Sigmoid colon (tissue), 6 donors: ENCODE measurements at regions not wholly inside any gene's neighbourhood (a gene's known extent, or its start where the extent isn't known, plus 50 kb on each side); places are given as distances from the start of the nearest gene placed in this dataset.
"Not testable (repeated sequence)": the region's sequence is repeated elsewhere in the genome, so short reads cannot be mapped to it uniquely, and the experiment has no call there.

ENCODE experiments used
- DNase-seq: peaks from one replicate; pipeline ENCODE4 v3.0.0-alpha.2; 2019
- H3K27ac ChIP-seq, 4 donors: fragments of 200-600 bp; sonication (generic); one replicate each; pipeline ENCODE4 v1.5.1; 2016 to 2019; ENCODE audit warnings: mild to moderate bottlenecking in 1 of 4
- H3K27me3 ChIP-seq, 3 donors: fragments of 200-600 bp; sonication (generic); one replicate each; pipeline ENCODE4 v1.5.1; 2019; ENCODE audit warnings: mild to moderate bottlenecking in 1 of 3
- H3K36me3 ChIP-seq, 4 donors: fragments of 200-600 bp; sonication (generic); one replicate each; pipeline ENCODE4 v1.5.1; 2016 to 2019
- H3K4me1 ChIP-seq, 4 donors: fragments of 200-600 bp; sonication (generic); one replicate each; pipeline ENCODE4 v1.5.1; 2017 to 2019
- H3K4me3 ChIP-seq, 4 donors: fragments of 200-600 bp; sonication (generic); one replicate each; pipeline ENCODE4 v1.5.1; 2017 to 2019; ENCODE audit warnings: mild to moderate bottlenecking in 2 of 4, moderate library complexity in 1 of 4
- H3K9me3 ChIP-seq, 4 donors: fragments of 200-600 bp in 3 of 4; sonication (generic) in 3 of 4; one replicate each; pipeline versions ENCODE4 v1.5.1 to v1.6.1; 2013 to 2019
- EP300 ChIP-seq, 4 donors: sonication (generic); formaldehyde crosslinking; IDR thresholded peaks; one replicate each; pipeline ENCODE4 v1.6.1; 2017; ENCODE audit warnings: antibody characterized with exemption in 4 of 4
- POLR2A ChIP-seq, 2 donors: fragments of 450-650 bp; IDR thresholded peaks; one replicate each; pipeline ENCODE4 v1.6.1; 2016; ENCODE audit warnings: antibody characterized with exemption in 2 of 2, mild to moderate bottlenecking in 2 of 2, moderate library complexity in 2 of 2
- POLR2AphosphoS5 ChIP-seq, 4 donors: sonication (generic); formaldehyde crosslinking; IDR thresholded peaks; one replicate each; pipeline ENCODE4 v1.6.1; 2017; ENCODE audit warnings: antibody characterized with exemption in 4 of 4
- WGBS, 2 donors: extraction: QIAGEN DNeasy Blood & Tissue Kit; methylation state at CpG; one replicate each; pipeline ENCODE4 v1.1.7; 2013; 5-methylcytosine and 5-hydroxymethylcytosine counted together
- intact Hi-C: fragments of 100-400 bp; cut with DNase I; formaldehyde crosslinking; loops from one replicate; pipeline ENCODE4 v1.15.1; 2023
- TF ChIP-seq, protein P1 (sequence below), 4 experiments: fragments of 450-650 bp in 3 of 4; fragments of 200-600 bp in 1 of 4; IDR thresholded peaks; one replicate each; pipeline ENCODE4 v1.5.1; 2016 to 2019; ENCODE audit warnings: antibody characterized with exemption in 4 of 4, mild to moderate bottlenecking in 3 of 4, moderate library complexity in 2 of 4
- donor health status: healthy with polysubstance abuse.
- donor health status: healthy.

DNA sequence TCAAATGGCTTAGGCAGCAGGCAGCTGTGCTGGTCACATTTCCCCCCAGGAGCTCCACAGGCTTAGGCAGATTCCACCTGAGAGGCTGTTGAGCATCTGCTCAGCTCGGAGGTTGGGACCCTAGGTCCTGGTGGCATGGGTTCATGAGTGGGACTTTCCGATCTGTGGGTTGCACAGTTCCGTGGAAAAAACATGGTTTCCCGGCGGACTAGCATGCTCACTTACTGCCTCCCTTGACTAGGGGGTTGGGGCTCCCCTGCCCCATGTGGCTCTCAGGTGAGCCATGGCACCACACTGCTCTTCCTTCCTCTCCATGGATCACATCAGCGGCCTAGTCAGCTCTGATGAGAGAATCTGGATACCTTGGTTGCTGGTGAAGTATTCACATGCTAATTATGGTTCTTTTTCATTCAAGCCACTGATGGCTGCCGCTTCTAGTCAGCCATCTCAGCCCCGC is 685.1 kb downstream of the METTL15 start:
- Histone ChIP-seq H3K4me3 (no peak overlapping the region), H3K27me3 (no peaks in the 10 kb centered on the region), H3K36me3 (no peaks in the 10 kb centered on the region), H3K9me3 (no peaks in the 10 kb centered on the region), H3K27ac (no peak overlapping the region), H3K4me1 (no peaks in the 10 kb centered on the region)
- no peak for DNase-seq
- WGBS, 2 donors: 86 to 91% methylated on average over 8 of the region's 8 CpGs
- no peak for TF ChIP-seq POLR2AphosphoS5 (IDR thresholded peaks at IDR 0.05)
- TF ChIP-seq EP300 (IDR thresholded peaks at IDR 0.05): no peak
- TF ChIP-seq, protein P1, sequence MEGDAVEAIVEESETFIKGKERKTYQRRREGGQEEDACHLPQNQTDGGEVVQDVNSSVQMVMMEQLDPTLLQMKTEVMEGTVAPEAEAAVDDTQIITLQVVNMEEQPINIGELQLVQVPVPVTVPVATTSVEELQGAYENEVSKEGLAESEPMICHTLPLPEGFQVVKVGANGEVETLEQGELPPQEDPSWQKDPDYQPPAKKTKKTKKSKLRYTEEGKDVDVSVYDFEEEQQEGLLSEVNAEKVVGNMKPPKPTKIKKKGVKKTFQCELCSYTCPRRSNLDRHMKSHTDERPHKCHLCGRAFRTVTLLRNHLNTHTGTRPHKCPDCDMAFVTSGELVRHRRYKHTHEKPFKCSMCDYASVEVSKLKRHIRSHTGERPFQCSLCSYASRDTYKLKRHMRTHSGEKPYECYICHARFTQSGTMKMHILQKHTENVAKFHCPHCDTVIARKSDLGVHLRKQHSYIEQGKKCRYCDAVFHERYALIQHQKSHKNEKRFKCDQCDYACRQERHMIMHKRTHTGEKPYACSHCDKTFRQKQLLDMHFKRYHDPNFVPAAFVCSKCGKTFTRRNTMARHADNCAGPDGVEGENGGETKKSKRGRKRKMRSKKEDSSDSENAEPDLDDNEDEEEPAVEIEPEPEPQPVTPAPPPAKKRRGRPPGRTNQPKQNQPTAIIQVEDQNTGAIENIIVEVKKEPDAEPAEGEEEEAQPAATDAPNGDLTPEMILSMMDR (IDR thresholded peaks at IDR 0.05): no peak
- no peak for TF ChIP-seq POLR2A (IDR thresholded peaks at IDR 0.05)
- intact Hi-C loops: no loop called here

DNA sequence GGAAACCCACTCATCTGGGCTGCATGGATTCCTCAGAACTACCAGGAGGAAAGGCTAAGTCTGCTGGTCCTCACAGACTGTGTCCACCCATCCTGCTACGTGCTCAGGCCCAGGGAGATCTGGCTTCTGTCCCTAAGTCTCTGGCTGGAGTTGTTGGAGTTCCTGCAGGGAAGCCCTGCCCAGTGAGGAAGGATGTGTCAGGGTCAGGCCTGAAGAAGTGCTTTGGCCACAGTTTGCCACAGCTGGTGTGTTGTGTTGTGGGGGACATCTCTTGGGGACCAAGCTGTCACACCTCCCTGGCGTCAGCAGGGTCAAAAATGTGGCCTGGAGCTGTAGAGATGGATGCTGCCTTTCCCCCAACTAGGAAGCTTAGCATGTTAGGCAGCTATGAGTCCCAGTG is 684.7 kb downstream of the METTL15 start:
- Histone ChIP-seq H3K27ac (no peak overlapping the region), H3K4me1 (no peaks in the 10 kb centered on the region), H3K36me3 (no peaks in the 10 kb centered on the region), H3K27me3 (no peaks in the 10 kb centered on the region), H3K9me3 (no peaks in the 10 kb centered on the region), H3K4me3 (no peak overlapping the region)
- WGBS, 2 donors: 49 to 52% methylated on average over 2 of the region's 2 CpGs
- TF ChIP-seq EP300 (IDR thresholded peaks at IDR 0.05): no peak
- TF ChIP-seq POLR2AphosphoS5 (IDR thresholded peaks at IDR 0.05): no peak
- no peak for TF ChIP-seq POLR2A (IDR thresholded peaks at IDR 0.05)
- TF ChIP-seq, protein P1 (IDR thresholded peaks at IDR 0.05): no peak
- no peak for DNase-seq
- intact Hi-C loops: no loop called here

DNA sequence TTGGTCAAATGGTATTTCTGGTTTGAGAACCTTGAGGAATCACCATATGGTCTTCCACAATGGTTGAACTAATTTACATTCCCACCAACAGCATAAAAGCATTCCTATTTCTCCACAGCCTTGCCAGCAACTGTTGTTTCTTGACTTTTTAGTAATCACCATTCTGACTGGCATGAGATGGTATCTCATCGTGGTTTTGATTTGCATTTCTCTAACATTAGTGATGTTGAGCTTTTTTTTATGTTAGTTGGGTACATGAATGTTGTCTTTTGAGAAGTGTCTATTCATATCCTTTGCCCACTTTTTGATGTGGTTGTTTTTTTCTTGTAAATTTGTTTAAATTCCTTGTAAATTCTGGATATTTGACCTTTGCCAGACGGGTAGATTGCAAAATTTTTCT is 679.7 kb downstream of the METTL15 start:
- not testable (repeated sequence) for DNase-seq, H3K9me3 ChIP-seq
- 68 to 81% methylated on average over 2 of the region's 2 CpGs for WGBS, 2 donors

DNA sequence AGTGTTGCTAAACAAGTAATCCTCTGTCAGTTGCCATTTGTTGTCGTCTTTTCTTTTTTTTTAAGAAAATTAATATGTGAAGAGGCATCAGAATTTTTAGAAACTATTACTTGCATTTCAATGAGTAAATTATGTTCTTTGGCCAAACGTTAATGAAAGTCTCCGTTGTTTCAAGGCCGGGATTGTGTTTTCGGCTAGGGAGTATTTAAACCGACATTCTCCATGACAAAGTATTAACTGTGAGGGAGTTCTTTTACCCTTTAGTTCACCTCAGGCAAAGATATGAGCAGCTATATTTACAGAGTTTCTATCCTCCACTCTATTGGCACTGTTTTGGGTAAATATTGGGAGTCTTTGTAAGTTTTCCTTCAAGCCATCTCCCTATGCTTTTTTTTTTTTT is 668.9 kb downstream of the METTL15 start:
- Histone ChIP-seq H3K36me3 (no peaks in the 10 kb centered on the region), H3K4me1 (no peaks in the 10 kb centered on the region), H3K9me3 (peaks cover 0 to 3% (median 0%) of the 10 kb centered on the region in 4 donors), H3K27me3 (no peaks in the 10 kb centered on the region), H3K4me3 (no peak overlapping the region), H3K27ac (no peak overlapping the region)
- TF ChIP-seq, protein P1 (IDR thresholded peaks at IDR 0.05): no peak
- TF ChIP-seq POLR2AphosphoS5 (IDR thresholded peaks at IDR 0.05) (no peak), EP300 (IDR thresholded peaks at IDR 0.05) (no peak), POLR2A (IDR thresholded peaks at IDR 0.05) (no peak)
- intact Hi-C loops: no loop called here
- DNase-seq: no peak
- WGBS, 2 donors: 84 to 92% methylated on average over 6 of the region's 6 CpGs

More for the DNA sequence above, 679.7 kb downstream of the METTL15 start:
- H3K4me1 ChIP-seq, H3K4me3 ChIP-seq, H3K36me3 ChIP-seq, H3K27ac ChIP-seq, H3K27me3 ChIP-seq, intact Hi-C loops: not testable (repeated sequence)

DNA sequence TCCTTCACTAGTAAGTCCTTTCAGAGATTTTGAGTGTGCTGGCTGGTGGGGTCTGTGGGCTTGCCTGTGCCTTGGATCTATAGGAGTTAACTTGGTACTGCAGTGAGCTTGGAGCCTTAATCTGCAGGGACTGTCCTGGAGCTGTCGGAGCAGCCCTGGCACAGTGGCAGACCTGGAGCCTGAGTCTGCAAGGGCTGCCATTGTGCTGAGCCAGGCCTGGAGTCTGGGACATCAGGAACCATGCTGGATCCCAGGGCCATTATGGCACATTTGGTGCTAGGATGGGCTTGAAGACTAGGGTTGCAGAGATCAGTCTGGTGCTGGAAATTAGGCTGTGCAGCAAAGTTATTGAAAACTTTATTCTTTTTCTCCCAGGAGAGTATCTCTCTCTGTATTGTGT is 665.4 kb downstream of the METTL15 start:
- Histone ChIP-seq H3K9me3 (peaks cover 0 to 2% (median 0%) of the 10 kb centered on the region in 4 donors), H3K27me3 (no peaks in the 10 kb centered on the region), H3K4me1 (no peaks in the 10 kb centered on the region), H3K36me3 (no peaks in the 10 kb centered on the region), H3K27ac (no peak overlapping the region), H3K4me3 (no peak overlapping the region)
- intact Hi-C loops: no loop called here
- no peak for DNase-seq
- TF ChIP-seq, protein P1 (IDR thresholded peaks at IDR 0.05): no peak
- TF ChIP-seq EP300 (IDR thresholded peaks at IDR 0.05) (no peak), POLR2A (IDR thresholded peaks at IDR 0.05) (no peak), POLR2AphosphoS5 (IDR thresholded peaks at IDR 0.05) (no peak)
- WGBS, 2 donors: 87 to 90% methylated on average over 1 of the region's 1 CpG
